ENCODE measurements at regions not wholly inside any gene's neighbourhood (a gene's known extent, or its start where the extent isn't known, plus 50 kb on each side); places are given as distances from the start of the nearest gene placed in this dataset.

- ATAC-seq (ENCODE audit: low FRiP score in 2 of 2), result no peak
- no peaks in the 10 kb centered on the region for H3K9me3 ChIP-seq
- H3K4me1 ChIP-seq, result no peaks in the 10 kb centered on the region
- no peaks in the 10 kb centered on the region for H3K27me3 ChIP-seq
- DNase-seq, result no peak
- H3K4me3 ChIP-seq, result no peak overlapping the region
- H3K36me3 ChIP-seq, result no peaks in the 10 kb centered on the region
- H3K27ac ChIP-seq, result no peak overlapping the region
- no peak for TF ChIP-seq CTCF (IDR thresholded peaks at IDR 0.05)
- no peak for TF ChIP-seq POLR2A (IDR thresholded peaks at IDR 0.05)
- no peak for TF ChIP-seq EP300 (IDR thresholded peaks at IDR 0.05)
- TF ChIP-seq POLR2AphosphoS5 (IDR thresholded peaks at IDR 0.05), result no peak
- WGBS, 2 donors, result 80 to 88% methylated on average over 3 of the region's 3 CpGs
Observed at GRCh38 chr21:18602711-18603110, 199.1 kb upstream of the TMPRSS15 start.

GRCh38 chr21:18603261-18603660, 199.7 kb upstream of the TMPRSS15 start:
- ATAC-seq (ENCODE audit: low FRiP score in 2 of 2), result no peak

GRCh38 chr21:18603980-18604379, 200.4 kb upstream of the TMPRSS15 start:
- TF ChIP-seq CTCF (IDR thresholded peaks at IDR 0.05), result no peak
- no peak for TF ChIP-seq POLR2AphosphoS5 (IDR thresholded peaks at IDR 0.05)
- no peak for TF ChIP-seq EP300 (IDR thresholded peaks at IDR 0.05)
- TF ChIP-seq POLR2A (IDR thresholded peaks at IDR 0.05), result no peak
- Histone ChIP-seq H3K4me3 (no peak overlapping the region), H3K27ac (no peak overlapping the region), H3K4me1 (no peaks in the 10 kb centered on the region), H3K9me3 (no peaks in the 10 kb centered on the region), H3K27me3 (no peaks in the 10 kb centered on the region), H3K36me3 (no peaks in the 10 kb centered on the region)
- DNase-seq (no peak), ATAC-seq (ENCODE audit: low FRiP score in 2 of 2) (no peak)
- 69 to 70% methylated on average over 3 of the region's 3 CpGs for WGBS, 2 donors

More at GRCh38 chr21:18603261-18603660, 199.7 kb upstream of the TMPRSS15 start:
- Histone ChIP-seq H3K4me3 (no peak overlapping the region), H3K27me3 (no peaks in the 10 kb centered on the region), H3K9me3 (no peaks in the 10 kb centered on the region), H3K4me1 (no peaks in the 10 kb centered on the region), H3K27ac (no peak overlapping the region), H3K36me3 (no peaks in the 10 kb centered on the region)
- DNase-seq, result no peak
- 48 to 58% methylated on average over 2 of the region's 2 CpGs for WGBS, 2 donors
- TF ChIP-seq POLR2A (IDR thresholded peaks at IDR 0.05) (no peak), EP300 (IDR thresholded peaks at IDR 0.05) (no peak), CTCF (IDR thresholded peaks at IDR 0.05) (no peak), POLR2AphosphoS5 (IDR thresholded peaks at IDR 0.05) (no peak)

DNA sequence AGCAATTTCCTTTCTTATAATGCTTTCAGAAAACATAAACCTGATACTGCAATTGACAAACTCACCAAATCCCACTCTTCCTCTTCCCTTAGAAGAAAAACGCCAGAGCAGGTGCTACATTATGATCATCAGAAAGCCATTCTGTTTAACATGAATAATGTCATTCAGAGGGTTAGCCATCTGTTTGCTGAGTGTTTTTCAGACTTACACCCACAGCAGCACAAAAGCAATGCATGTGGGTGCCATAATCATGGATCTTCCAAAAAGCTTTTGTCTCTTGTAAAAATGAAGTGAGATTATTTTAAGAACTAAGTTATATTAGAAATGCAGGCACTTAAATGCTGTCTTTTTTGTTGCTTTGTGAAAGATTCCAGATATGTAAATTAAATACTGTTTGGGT, 204.6 kb upstream of the TMPRSS15 start:
- H3K4me1 ChIP-seq, result no peaks in the 10 kb centered on the region
- no peaks in the 10 kb centered on the region for H3K27me3 ChIP-seq
- no peak overlapping the region for H3K27ac ChIP-seq
- H3K9me3 ChIP-seq, result no peaks in the 10 kb centered on the region
- ATAC-seq (ENCODE audit: low FRiP score in 2 of 2) (no peak), DNase-seq (no peak)
- TF ChIP-seq CTCF (IDR thresholded peaks at IDR 0.05), result no peak
- no peak for TF ChIP-seq POLR2A (IDR thresholded peaks at IDR 0.05)
- TF ChIP-seq POLR2AphosphoS5 (IDR thresholded peaks at IDR 0.05), result no peak
- no peak for TF ChIP-seq EP300 (IDR thresholded peaks at IDR 0.05)
- WGBS, 2 donors, result 53 to 83% methylated on average over 1 of the region's 1 CpG
- no peak overlapping the region for H3K4me3 ChIP-seq
- no peaks in the 10 kb centered on the region for H3K36me3 ChIP-seq

DNA sequence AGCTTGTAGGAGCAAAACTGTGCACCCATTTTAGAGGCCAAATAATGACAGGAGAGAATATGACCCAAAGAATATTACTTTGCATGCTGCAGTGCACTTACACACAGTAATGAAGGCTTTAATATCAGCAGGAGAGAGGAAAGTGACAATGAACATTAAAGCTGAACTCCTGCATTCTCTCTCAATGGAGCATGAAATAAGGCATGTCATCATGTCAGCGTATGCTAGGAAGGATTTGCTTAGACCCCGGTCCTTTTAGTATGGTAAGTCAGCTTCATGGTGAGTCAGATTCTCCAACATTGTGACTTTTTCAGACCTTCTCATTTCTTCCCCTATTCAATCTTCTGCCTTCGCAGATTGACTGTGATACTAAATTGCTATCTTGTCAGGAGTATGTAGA, 210.7 kb upstream of the TMPRSS15 start:
- WGBS, 2 donors, result 89 to 90% methylated on average over 3 of the region's 3 CpGs
- no peaks in the 10 kb centered on the region for H3K4me1 ChIP-seq
- H3K27me3 ChIP-seq, result no peaks in the 10 kb centered on the region
- H3K27ac ChIP-seq, result no peak overlapping the region
- ATAC-seq (ENCODE audit: low FRiP score in 2 of 2) (no peak), DNase-seq (no peak)
- no peaks in the 10 kb centered on the region for H3K36me3 ChIP-seq
- H3K9me3 ChIP-seq, result no peaks in the 10 kb centered on the region
- TF ChIP-seq EP300 (IDR thresholded peaks at IDR 0.05) (no peak), POLR2A (IDR thresholded peaks at IDR 0.05) (no peak), POLR2AphosphoS5 (IDR thresholded peaks at IDR 0.05) (no peak), CTCF (IDR thresholded peaks at IDR 0.05) (no peak)
- H3K4me3 ChIP-seq, result no peak overlapping the region
